ENCODE measurements at regions not wholly inside any gene's neighbourhood (a gene's known extent, or its start where the extent isn't known, plus 50 kb on each side); places are given as distances from the start of the nearest gene placed in this dataset.

GRCh38 chr21:14672466-14672865, 126.4 kb upstream of the SAMSN1 start:
- Histone ChIP-seq H3K56ac (ENCODE audit: insufficient read length, low read depth, low read length) (no peak overlapping the region), H3K14ac (ENCODE audit: insufficient read depth, low read length) (no peak overlapping the region), H4K8ac (replicated peaks; ENCODE audit: insufficient read length, low read depth, low read length) (no peak overlapping the region), H4K5ac (ENCODE audit: insufficient read length, low read depth, low read length) (no peak overlapping the region), H3K27me3 (ENCODE audit: insufficient read depth, low read length) (no peaks in the 10 kb centered on the region), H3K9ac (ENCODE audit: extremely low read depth, insufficient read length, low read length) (no peak overlapping the region), H4K20me1 (ENCODE audit: control insufficient read depth, insufficient read depth, insufficient read length) (no peaks in the 10 kb centered on the region), H3K4ac (ENCODE audit: low read depth, low read length) (no peak overlapping the region), H3K4me1 (ENCODE audit: insufficient read depth, low read length) (peaks cover 3% of the 10 kb centered on the region; the same call in 1 of the 2 replicates), H3K79me2 (ENCODE audit: insufficient read depth, low read length) (no peaks in the 10 kb centered on the region), H3K23ac (ENCODE audit: insufficient read length, low read depth, low read length) (no peak overlapping the region), H3K18ac (ENCODE audit: insufficient read length, low read depth, low read length) (no peak overlapping the region), H2BK20ac (ENCODE audit: low read depth, low read length, poor library complexity, severe bottlenecking) (no peak overlapping the region), H2BK120ac (ENCODE audit: low read depth, low read length, poor library complexity, severe bottlenecking) (no peak overlapping the region), H2BK5ac (ENCODE audit: insufficient read length, low read length) (no peak overlapping the region), H3K9me3 (ENCODE audit: control insufficient read depth, low read depth, low read length) (no peaks in the 10 kb centered on the region), H3K79me1 (ENCODE audit: insufficient read depth, low read depth, low read length, poor library complexity, severe bottlenecking) (no peaks in the 10 kb centered on the region), H4K91ac (ENCODE audit: insufficient read length, low read depth, low read length) (no peak overlapping the region), H2AK5ac (ENCODE audit: insufficient read length, low read length) (no peak overlapping the region), H3K4me2 (ENCODE audit: insufficient read depth, insufficient read length, low read length) (no peak overlapping the region), H2AFZ (ENCODE audit: low read length) (no peak overlapping the region), H2BK15ac (ENCODE audit: low read depth, low read length) (no peak overlapping the region), H3K27ac (ENCODE audit: insufficient read length, low read depth, low read length) (no peak overlapping the region), H3T11ph (ENCODE audit: low read length) (no peak overlapping the region), H2BK12ac (ENCODE audit: insufficient read length, low read depth, low read length) (no peak overlapping the region), H3K23me2 (ENCODE audit: insufficient read length, low read depth, low read length, poor library complexity, severe bottlenecking) (no peaks in the 10 kb centered on the region)
- peaks cover 2 to 10% of the 10 kb centered on the region in 2 experiments; a peak in 3 of 4 replicates for H3K4me1 Mint-ChIP-seq
- no peaks in the 10 kb centered on the region for H3K27me3 Mint-ChIP-seq (ENCODE audit: low read depth)
- no peak overlapping the region for H3K4me3 Mint-ChIP-seq
- H3K27ac Mint-ChIP-seq = no peak overlapping the region
- no peak for DNase-seq
- TF ChIP-seq CTCF (conservative IDR thresholded peaks at IDR 0.05) = no peak
- H3K36me3 Mint-ChIP-seq (ENCODE audit: insufficient read depth in 1 of 3, low read depth in 3 of 3) = 0 out of 7 replicates have a peak, but pooled peaks cover 0 to 4% (median 0%) of the 10 kb centered on the region in 3 experiments
- H3K9me3 Mint-ChIP-seq = peaks cover 0 to 4% of the 10 kb centered on the region in 2 experiments; a peak in 1 of 5 replicates
- WGBS (ENCODE audit: extremely low coverage, insufficient read length, low lambda C conversion rate) = no CpG with 5 or more reads among the region's 1 CpG

All from H9 (cell line).